Iris pigment epithelial cell (primary cell): ENCODE measurements at regions not wholly inside any gene's neighbourhood (a gene's known extent, or its start where the extent isn't known, plus 50 kb on each side); places are given as distances from the start of the nearest gene placed in this dataset.
"Not testable (repeated sequence)": the region's sequence is repeated elsewhere in the genome, so short reads cannot be mapped to it uniquely, and the experiment has no call there.

Source experiments
- DNase-seq: peaks from one replicate; pipeline ENCODE4 v3.0.0-alpha.2; 2011; ENCODE audit warnings: low read depth

GRCh38 chr5:125476901-125477585 is 730.6 kb upstream of the ZNF608 start:
- DNase-seq: peak; percentile 52

- DNase-seq: no peak
Observed at GRCh38 chr5:125477586-125477975, 731.1 kb upstream of the ZNF608 start.

- no peak for DNase-seq
Observed at GRCh38 chr5:125478599-125478998, 732.2 kb upstream of the ZNF608 start.

GRCh38 chr5:125480911-125481310 is 734.5 kb upstream of the ZNF608 start:
- DNase-seq: no peak

DNA sequence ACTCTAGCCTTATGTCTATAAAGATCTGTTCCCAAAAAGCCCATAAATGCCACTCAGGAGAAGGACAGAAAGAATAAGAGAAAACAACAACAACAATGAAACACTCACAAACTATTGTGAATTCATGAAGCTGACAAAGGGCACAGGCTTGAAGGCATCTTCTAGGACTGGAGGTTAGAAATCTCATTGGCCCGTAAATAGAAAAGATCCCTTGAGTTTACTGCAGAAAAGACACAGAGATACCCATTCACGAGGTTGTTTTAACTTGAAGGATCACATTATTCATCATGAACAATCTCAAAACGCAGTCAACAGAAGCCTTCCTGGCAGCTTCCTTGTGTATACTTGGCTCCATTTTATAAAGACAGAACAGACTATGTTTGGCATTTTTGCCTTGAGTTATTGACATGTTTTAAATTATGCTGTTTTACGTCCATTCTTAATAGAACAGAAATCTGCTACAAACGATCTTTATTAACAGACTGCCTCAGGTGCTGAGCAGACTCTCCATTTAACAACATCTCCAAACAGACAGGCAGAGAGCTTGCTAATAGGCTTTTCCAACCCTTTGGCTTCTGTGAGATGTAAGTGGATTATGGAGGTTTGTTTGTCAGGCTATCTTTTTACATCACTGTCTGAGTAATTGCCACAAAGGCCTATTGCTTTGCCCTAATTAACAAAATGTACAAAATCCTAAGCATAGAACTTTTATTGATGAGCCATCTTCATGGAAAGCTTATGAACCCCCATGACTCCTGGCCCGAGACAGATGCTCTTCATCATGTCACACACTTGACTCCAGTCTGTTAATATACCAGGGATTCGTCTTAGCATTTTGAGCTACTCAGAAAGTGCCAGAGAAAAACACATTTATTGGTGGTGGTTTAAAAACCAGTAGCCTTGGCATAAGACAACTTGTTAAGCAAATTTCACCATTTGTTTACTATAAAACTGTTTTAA is 735.3 kb upstream of the ZNF608 start:
- DNase-seq: no peak

GRCh38 chr5:125483609-125484008 is 737.2 kb upstream of the ZNF608 start:
- DNase-seq: no peak

- peak; percentile 82 for DNase-seq
Observed at GRCh38 chr5:125484272-125484741, 737.9 kb upstream of the ZNF608 start.

- DNase-seq: peak; percentile 94
Observed at GRCh38 chr5:125484742-125485641, 738.6 kb upstream of the ZNF608 start.

DNA sequence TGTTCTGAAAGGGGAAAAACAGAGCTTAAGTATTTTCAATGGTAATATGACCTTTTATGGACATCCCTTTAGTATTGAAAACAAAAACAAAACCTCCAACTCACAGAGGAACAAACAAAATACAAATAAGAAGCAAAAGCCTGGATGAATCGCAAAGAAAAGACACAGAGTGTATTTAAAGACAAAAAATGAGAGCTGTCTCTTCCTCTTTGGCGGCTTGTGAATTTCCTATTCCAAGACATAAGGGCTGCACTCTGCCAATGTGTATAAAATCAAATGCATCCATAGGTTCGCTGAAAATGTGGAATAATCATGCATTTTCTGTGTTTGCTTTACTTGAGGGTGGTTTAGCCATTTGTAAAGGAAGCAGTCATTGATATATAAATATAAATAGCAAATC is 739.3 kb upstream of the ZNF608 start:
- no peak for DNase-seq

GRCh38 chr5:125486634-125487033 is 740.2 kb upstream of the ZNF608 start:
- DNase-seq: peak; percentile 88

GRCh38 chr5:125487231-125487630 is 740.8 kb upstream of the ZNF608 start:
- peak; percentile 36 for DNase-seq

GRCh38 chr5:125487652-125488051 is 741.2 kb upstream of the ZNF608 start:
- not testable (repeated sequence) for DNase-seq

GRCh38 chr5:125489146-125489545 is 742.7 kb upstream of the ZNF608 start:
- DNase-seq: no peak

GRCh38 chr5:125491986-125492492 is 745.6 kb upstream of the ZNF608 start:
- DNase-seq: no peak

GRCh38 chr5:125492977-125493376 is 746.5 kb upstream of the ZNF608 start:
- DNase-seq: no peak

- DNase-seq: no peak
Observed at GRCh38 chr5:125496393-125496792, 750.0 kb upstream of the ZNF608 start.

DNA sequence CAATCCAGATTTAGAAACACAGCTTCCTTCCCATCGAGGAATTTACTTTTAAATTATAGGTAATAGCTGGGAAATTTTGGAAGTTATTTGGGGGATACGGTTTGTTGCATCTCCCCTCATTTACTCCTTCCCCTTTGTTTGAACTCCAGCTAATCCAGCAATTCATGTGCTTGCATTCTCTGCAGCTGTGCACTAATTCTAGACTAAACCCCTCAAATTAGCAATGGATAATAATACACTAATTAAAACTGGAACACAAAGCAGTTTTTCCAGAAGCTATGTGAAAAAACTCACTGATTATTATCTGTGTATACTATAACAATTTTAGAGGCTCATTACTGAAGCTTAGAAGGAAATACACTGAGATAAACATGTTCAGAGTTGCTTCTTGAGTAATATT is 751.2 kb upstream of the ZNF608 start:
- DNase-seq: no peak

DNA sequence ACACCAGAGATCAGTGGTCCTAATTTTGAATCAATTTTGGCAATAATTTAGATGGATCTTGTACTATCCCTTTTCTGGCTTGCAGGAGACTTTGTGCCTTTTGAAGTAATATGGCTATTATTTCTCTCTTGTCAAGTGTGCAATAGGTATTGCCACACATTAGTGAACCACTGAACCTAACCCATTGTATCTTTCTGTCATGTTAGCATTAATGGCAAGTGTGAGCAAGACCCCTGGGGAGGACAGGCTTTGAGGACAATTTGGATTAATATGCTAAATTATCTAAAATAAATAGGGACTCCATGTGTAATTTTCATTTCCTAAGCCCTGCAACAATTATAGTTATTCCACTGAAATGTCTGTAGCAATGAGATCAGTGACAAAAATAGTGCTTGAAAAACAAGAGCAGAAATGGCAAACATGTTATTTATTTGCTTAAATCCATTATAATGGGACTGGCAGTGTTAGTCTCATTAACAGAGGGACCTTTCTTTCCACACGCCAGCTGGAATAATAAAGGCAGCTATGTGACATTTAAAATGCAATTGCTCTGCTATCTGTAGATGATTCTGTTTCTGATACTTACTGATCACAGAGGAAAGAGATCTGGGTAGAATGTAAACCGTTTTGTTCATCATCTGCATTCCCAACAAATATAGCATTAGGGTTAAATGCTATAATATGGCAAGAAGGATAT is 753.3 kb upstream of the ZNF608 start:
- DNase-seq: no peak

GRCh38 chr5:125501396-125501795 is 755.0 kb upstream of the ZNF608 start:
- no peak for DNase-seq

DNA sequence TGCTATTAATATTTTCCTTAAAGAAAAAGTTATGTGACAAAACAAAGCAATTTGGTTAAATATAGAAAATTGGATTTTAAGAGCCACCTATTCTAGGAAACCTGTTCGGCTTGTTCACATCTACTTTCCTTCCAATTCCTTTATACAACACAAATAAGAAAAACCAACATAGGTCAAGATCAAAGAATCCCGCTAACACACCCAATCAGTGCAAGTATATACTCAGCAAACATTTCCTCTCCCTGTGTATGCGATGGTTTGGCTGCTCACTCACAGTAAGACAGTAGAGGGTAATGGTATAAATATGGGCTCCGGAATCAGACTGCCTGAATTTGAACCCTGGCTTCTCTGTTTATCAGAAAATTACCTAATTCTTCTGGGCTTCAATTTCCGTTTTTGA is 757.5 kb upstream of the ZNF608 start:
- no peak for DNase-seq

DNA sequence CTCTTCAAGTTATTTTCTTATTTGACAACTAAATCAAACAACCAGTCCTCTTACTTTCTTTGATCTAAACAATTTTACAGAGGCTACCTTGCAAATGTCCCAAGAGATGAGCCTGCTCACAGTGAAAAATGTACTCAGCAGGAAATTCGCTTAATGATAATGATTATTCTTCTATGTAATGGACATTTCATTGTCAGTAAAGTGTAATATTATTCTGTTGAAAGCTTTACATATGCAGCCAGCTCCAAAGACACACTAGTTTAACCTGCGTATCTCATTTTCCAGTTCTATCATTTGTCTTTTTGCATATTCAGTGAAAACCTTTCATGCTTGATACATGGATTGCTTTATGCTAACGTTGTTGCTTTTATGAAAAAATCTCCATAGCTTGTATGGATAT is 758.7 kb upstream of the ZNF608 start:
- no peak for DNase-seq
